ENCODE measurements at regions not wholly inside any gene's neighbourhood (a gene's known extent, or its start where the extent isn't known, plus 50 kb on each side); places are given as distances from the start of the nearest gene placed in this dataset.

DNA sequence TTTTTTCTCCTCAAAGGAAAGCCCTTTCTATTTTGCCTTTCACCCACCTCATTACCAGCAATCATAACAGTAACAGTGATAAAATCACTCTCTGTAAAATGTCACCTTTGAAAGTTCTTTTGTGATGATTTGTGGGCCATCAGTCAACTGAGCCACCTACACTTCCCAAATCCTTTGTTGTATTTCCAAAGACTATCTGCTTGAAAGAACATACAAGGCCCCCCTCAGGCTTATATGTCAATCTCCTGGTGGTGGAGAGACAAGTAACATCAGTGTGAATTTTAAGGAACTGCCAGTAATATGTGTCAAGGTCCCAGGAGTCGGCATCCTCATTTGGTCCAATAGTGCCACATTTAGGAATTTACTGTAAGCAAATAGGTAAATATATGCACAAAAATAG is 161.1 kb upstream of the EOMES start:
- TF ChIP-seq GATA1 (IDR thresholded peaks at IDR 0.05; ENCODE audit: low read depth, low read length), result no peak
- TF ChIP-seq POLR2A (IDR thresholded peaks at IDR 0.05; ENCODE audit: low read length), result no peak
- no peak for DNase-seq

GRCh38 chr3:27885641-27886040 is 163.5 kb upstream of the EOMES start:
- TF ChIP-seq POLR2A (IDR thresholded peaks at IDR 0.05; ENCODE audit: low read length) (no peak), GATA1 (IDR thresholded peaks at IDR 0.05; ENCODE audit: low read depth, low read length) (no peak)
- DNase-seq, result no peak

DNA sequence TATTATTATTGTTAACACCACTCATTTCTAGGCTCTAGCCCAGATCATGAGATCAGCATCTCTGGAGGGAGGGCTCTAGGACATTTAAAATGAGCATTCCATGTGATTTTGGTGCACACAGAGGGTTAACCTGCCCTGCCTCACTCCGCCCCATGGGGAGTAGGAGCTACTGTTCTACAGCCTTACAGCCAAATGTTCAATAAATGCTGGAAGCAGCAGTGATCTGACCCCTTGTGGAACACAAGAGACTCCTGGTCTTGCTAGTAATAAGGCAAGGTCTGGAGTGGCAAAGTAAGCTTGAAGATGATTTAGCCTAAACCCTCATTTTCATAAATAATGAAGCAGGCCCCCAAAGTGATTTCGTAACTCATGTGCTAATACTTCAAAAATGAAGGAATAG is 166.4 kb upstream of the EOMES start:
- no peak for DNase-seq
- no peak for TF ChIP-seq GATA1 (IDR thresholded peaks at IDR 0.05; ENCODE audit: low read depth, low read length)
- no peak for TF ChIP-seq POLR2A (IDR thresholded peaks at IDR 0.05; ENCODE audit: low read length)

DNA sequence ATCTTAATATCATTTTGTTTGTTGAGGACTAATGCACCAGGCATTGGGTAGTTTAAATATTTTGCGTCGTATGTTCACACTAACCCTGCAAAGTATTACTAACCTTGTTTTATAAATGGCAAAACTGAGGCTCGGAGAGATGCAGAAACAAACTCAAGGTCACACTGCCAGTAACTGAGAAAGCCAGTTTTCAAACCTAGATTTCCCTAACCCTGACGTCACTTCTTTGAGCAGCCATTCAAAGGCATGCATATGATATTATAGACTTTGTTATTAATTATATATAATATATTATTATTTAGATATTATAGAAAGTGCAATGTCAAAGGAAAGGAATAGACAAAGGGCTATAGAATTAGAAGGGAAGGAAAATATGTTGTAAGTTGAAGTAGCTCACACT is 167.6 kb upstream of the EOMES start:
- DNase-seq, result no peak
- no peak for TF ChIP-seq GATA1 (IDR thresholded peaks at IDR 0.05; ENCODE audit: low read depth, low read length)

- DNase-seq, result no peak
- TF ChIP-seq GATA1 (IDR thresholded peaks at IDR 0.05; ENCODE audit: low read depth, low read length), result no peak
- TF ChIP-seq POLR2A (IDR thresholded peaks at IDR 0.05; ENCODE audit: low read length), result no peak
These were observed 178.2 kb upstream of the EOMES start for GRCh38 chr3:27900316-27900715.

- DNase-seq, result no peak
- TF ChIP-seq GATA1 (IDR thresholded peaks at IDR 0.05; ENCODE audit: low read depth, low read length), result no peak
- no peak for TF ChIP-seq POLR2A (IDR thresholded peaks at IDR 0.05; ENCODE audit: low read length)
These were observed 181.3 kb upstream of the EOMES start for GRCh38 chr3:27903446-27903845.

DNA sequence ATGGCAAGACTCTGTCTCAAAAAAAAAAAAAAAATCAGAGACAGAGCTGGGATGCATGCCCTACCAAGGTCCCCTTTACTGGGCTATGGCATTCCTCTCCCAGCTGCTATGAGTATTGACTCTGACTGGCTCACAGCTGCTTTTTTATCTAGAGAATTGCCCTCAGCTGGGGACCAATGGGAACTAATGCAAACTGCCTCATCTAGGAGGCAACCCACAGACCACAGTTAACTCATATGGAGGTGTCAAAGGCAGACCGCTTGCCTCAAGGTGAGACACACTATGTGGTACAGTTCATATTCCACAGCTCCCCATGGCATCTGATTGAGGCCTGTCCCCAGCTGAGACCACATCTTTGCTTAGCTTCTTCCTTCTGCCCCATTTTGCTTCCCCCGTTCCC is 183.5 kb upstream of the EOMES start:
- DNase-seq, result no peak
- TF ChIP-seq POLR2A (IDR thresholded peaks at IDR 0.05; ENCODE audit: low read length) (no peak), GATA1 (IDR thresholded peaks at IDR 0.05; ENCODE audit: low read depth, low read length) (no peak)

- no peak for DNase-seq
- TF ChIP-seq POLR2A (IDR thresholded peaks at IDR 0.05; ENCODE audit: low read length), result no peak
- TF ChIP-seq GATA1 (IDR thresholded peaks at IDR 0.05; ENCODE audit: low read depth, low read length), result no peak
These were observed 185.0 kb upstream of the EOMES start for GRCh38 chr3:27907148-27907547.

GRCh38 chr3:27907929-27908328 is 185.8 kb upstream of the EOMES start:
- TF ChIP-seq POLR2A (IDR thresholded peaks at IDR 0.05; ENCODE audit: low read length), result no peak
- TF ChIP-seq GATA1 (IDR thresholded peaks at IDR 0.05; ENCODE audit: low read depth, low read length), result no peak
- DNase-seq, result no peak

GRCh38 chr3:27910456-27910855 is 188.3 kb upstream of the EOMES start:
- TF ChIP-seq POLR2A (IDR thresholded peaks at IDR 0.05; ENCODE audit: low read length) (no peak), GATA1 (IDR thresholded peaks at IDR 0.05; ENCODE audit: low read depth, low read length) (no peak)
- DNase-seq, result no peak

- TF ChIP-seq GATA1 (IDR thresholded peaks at IDR 0.05; ENCODE audit: low read depth, low read length) (no peak), POLR2A (IDR thresholded peaks at IDR 0.05; ENCODE audit: low read length) (no peak)
- DNase-seq, result no peak
These were observed 192.1 kb upstream of the EOMES start for GRCh38 chr3:27914199-27914598.

GRCh38 chr3:27923349-27924068 is 201.4 kb upstream of the EOMES start:
- TF ChIP-seq GATA1 (IDR thresholded peaks at IDR 0.05; ENCODE audit: low read depth, low read length), result no peak
- no peak for TF ChIP-seq POLR2A (IDR thresholded peaks at IDR 0.05; ENCODE audit: low read length)
- no peak for DNase-seq

- DNase-seq, result no peak
- no peak for TF ChIP-seq GATA1 (IDR thresholded peaks at IDR 0.05; ENCODE audit: low read depth, low read length)
- no peak for TF ChIP-seq POLR2A (IDR thresholded peaks at IDR 0.05; ENCODE audit: low read length)
These were observed 205.8 kb upstream of the EOMES start for GRCh38 chr3:27927882-27928281.

- no peak for TF ChIP-seq GATA1 (IDR thresholded peaks at IDR 0.05; ENCODE audit: low read depth, low read length)
- no peak for TF ChIP-seq POLR2A (IDR thresholded peaks at IDR 0.05; ENCODE audit: low read length)
- no peak for DNase-seq
These were observed 208.0 kb upstream of the EOMES start for GRCh38 chr3:27930052-27930602.

- TF ChIP-seq POLR2A (IDR thresholded peaks at IDR 0.05; ENCODE audit: low read length) (no peak), GATA1 (IDR thresholded peaks at IDR 0.05; ENCODE audit: low read depth, low read length) (no peak)
- no peak for DNase-seq
These were observed 213.4 kb upstream of the EOMES start for GRCh38 chr3:27935492-27935891.
